HEK293T (cell line): ENCODE measurements at regions not wholly inside any gene's neighbourhood (a gene's known extent, or its start where the extent isn't known, plus 50 kb on each side); places are given as distances from the start of the nearest gene placed in this dataset.

Source experiments
- BHLHE40 ChIP-seq: fragments of 450-650 bp; IDR thresholded peaks from 2 replicates; pipeline ENCODE4 v1.6.1; 2016; ENCODE audit warnings: mild to moderate bottlenecking, moderate library complexity, borderline replicate concordance
- SP1 ChIP-seq: fragments of 450-650 bp; IDR thresholded peaks from 2 replicates; pipeline ENCODE4 v1.6.1; 2017

DNA sequence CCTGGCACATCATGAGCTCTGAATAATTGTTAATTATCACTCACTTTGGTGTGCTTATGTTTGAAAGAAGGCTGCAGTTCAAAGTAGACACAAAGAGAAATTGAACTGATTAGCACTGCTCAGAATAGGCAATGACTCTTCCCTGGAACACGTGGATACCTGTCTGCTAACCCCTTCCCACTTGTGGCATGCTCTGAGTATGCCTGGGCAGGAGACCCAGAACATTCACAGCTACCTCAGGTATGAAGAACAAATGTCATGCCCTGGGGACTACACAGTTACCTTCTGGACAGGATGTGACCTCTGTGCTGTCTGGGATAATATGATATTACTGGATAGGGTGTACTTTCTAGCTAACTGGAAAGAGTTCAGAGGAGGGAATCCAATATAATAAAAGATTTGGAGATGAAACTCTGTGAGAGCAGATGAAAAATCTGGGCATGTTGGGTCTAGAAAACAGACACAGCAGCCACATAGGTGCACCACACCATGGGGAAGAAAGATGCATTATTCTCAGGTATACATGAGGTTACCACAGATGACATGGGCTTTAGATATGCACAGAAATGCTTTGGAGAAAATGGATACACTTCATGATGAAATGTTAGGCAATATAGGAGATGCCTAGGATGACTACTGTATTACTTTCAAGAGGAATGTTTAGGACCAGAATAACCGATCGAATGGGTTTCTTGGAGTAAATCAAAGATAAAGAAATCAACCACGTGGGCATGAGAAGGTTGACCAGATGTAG lies 324.2 kb upstream of the PREP start:
- TF ChIP-seq BHLHE40 (no peak), SP1 (no peak)
